LNCAP (cell line): ENCODE measurements at regions not wholly inside any gene's neighbourhood (a gene's known extent, or its start where the extent isn't known, plus 50 kb on each side); places are given as distances from the start of the nearest gene placed in this dataset.

Experiments
- CTCF ChIP-seq: fragments of 450-650 bp; IDR thresholded peaks from 2 replicates; pipeline ENCODE4 v1.5.1; 2017; ENCODE audit warnings: mild to moderate bottlenecking

GRCh38 chr5:107303171-107303968 lies 367.4 kb downstream of the EFNA5 start:
- no peak for TF ChIP-seq CTCF

- no peak for TF ChIP-seq CTCF
Observed at GRCh38 chr5:107302441-107302840, 368.3 kb downstream of the EFNA5 start.

- TF ChIP-seq CTCF: no peak
Observed at GRCh38 chr5:107301999-107302398, 368.7 kb downstream of the EFNA5 start.

GRCh38 chr5:107300721-107301327 lies 369.9 kb downstream of the EFNA5 start:
- TF ChIP-seq CTCF: no peak

GRCh38 chr5:107296572-107296971 lies 374.2 kb downstream of the EFNA5 start:
- no peak for TF ChIP-seq CTCF

- TF ChIP-seq CTCF: no peak
Observed at GRCh38 chr5:107295914-107296313, 374.8 kb downstream of the EFNA5 start.

GRCh38 chr5:107294669-107295068 lies 376.1 kb downstream of the EFNA5 start:
- no peak for TF ChIP-seq CTCF
